Liver (tissue), 8 donors: ENCODE measurements at regions not wholly inside any gene's neighbourhood (a gene's known extent, or its start where the extent isn't known, plus 50 kb on each side); places are given as distances from the start of the nearest gene placed in this dataset.

Source experiments
- DNase-seq: peaks from one replicate; pipeline ENCODE4 v3.0.0-alpha.2; 2017; ENCODE audit warnings: low spot score
- H3K27ac ChIP-seq, 2 donors: one replicate each; pipeline ENCODE4 v1.7.0; 2013; ENCODE audit warnings: inconsistent platforms in 2 of 2, low read length in 2 of 2, control low read depth in 1 of 2, low read depth in 1 of 2, mild to moderate bottlenecking in 1 of 2
- H3K27me3 ChIP-seq, 4 donors: one replicate each; pipeline versions ENCODE4 v1.6.1 to v1.7.0; 2013; ENCODE audit warnings: low read length in 3 of 4, inconsistent platforms in 1 of 4, mild to moderate bottlenecking in 1 of 4, moderate library complexity in 1 of 4; ENCODE audit not compliant: control insufficient read depth in 4 of 4, insufficient read depth in 4 of 4
- H3K36me3 ChIP-seq, 4 donors: one replicate each; pipeline versions ENCODE4 v1.6.1 to v1.7.0; 2013; ENCODE audit warnings: low read length in 3 of 4, mild to moderate bottlenecking in 3 of 4, low read depth in 1 of 4, moderate library complexity in 1 of 4; ENCODE audit not compliant: control insufficient read depth in 4 of 4, insufficient read depth in 3 of 4
- H3K4me1 ChIP-seq, 4 donors: one replicate each; pipeline versions ENCODE4 v1.6.1 to v1.7.0; 2013; ENCODE audit warnings: low read length in 3 of 4, mild to moderate bottlenecking in 3 of 4, moderate library complexity in 1 of 4; ENCODE audit not compliant: control insufficient read depth in 4 of 4, insufficient read depth in 4 of 4
- H3K4me3 ChIP-seq, 3 donors: one replicate each; pipeline versions ENCODE4 v1.6.1 to v1.7.0; 2013; ENCODE audit warnings: low read length in 3 of 3, control low read depth in 1 of 3, low read depth in 1 of 3, mild to moderate bottlenecking in 1 of 3
- H3K9ac ChIP-seq, 2 donors: one replicate each; pipeline ENCODE4 v1.7.0; 2013; ENCODE audit warnings: low read length in 2 of 2, mild to moderate bottlenecking in 2 of 2, moderate library complexity in 2 of 2, control low read depth in 1 of 2, low read depth in 1 of 2
- H3K9me3 ChIP-seq, 4 donors: one replicate each; pipeline versions ENCODE4 v1.6.1 to v1.7.0; 2013; ENCODE audit warnings: low read length in 3 of 4; ENCODE audit not compliant: control insufficient read depth in 4 of 4
- EGR1 ChIP-seq, 2 donors: IDR thresholded peaks; 2 replicates each; pipeline ENCODE4 v1.6.1; 2016 to 2018; ENCODE audit warnings: antibody characterized with exemption in 2 of 2, low read depth in 2 of 2
- FOXA1 ChIP-seq: IDR thresholded peaks from 2 replicates; pipeline ENCODE4 v1.6.1; 2016; ENCODE audit warnings: antibody characterized with exemption
- FOXA2 ChIP-seq: IDR thresholded peaks from 2 replicates; pipeline ENCODE4 v1.6.1; 2016; ENCODE audit warnings: antibody characterized with exemption
- GABPA ChIP-seq, 2 donors: IDR thresholded peaks in 1 of 2; conservative IDR thresholded peaks in 1 of 2; 2 replicates each; pipeline ENCODE4 v1.6.1; 2016; ENCODE audit warnings: antibody characterized with exemption in 2 of 2, mild to moderate bottlenecking in 1 of 2, moderate library complexity in 1 of 2
- HNF4A ChIP-seq, 2 donors: conservative IDR thresholded peaks; 2 replicates each; pipeline ENCODE4 v1.6.1; 2016; ENCODE audit warnings: antibody characterized with exemption in 2 of 2, mild to moderate bottlenecking in 2 of 2
- HNF4G ChIP-seq: IDR thresholded peaks from 2 replicates; pipeline ENCODE4 v1.6.1; 2016; ENCODE audit warnings: antibody characterized with exemption
- JUND ChIP-seq, 2 donors: IDR thresholded peaks; 2 replicates each; pipeline ENCODE4 v1.6.1; 2016; ENCODE audit warnings: antibody characterized with exemption in 2 of 2
- NR2F2 ChIP-seq: IDR thresholded peaks from 2 replicates; pipeline ENCODE4 v1.6.1; 2016; ENCODE audit warnings: antibody characterized with exemption
- RAD21 ChIP-seq, 2 donors: IDR thresholded peaks; 2 replicates each; pipeline ENCODE4 v1.6.1; 2016; ENCODE audit warnings: antibody characterized with exemption in 2 of 2, mild to moderate bottlenecking in 2 of 2
- RXRA ChIP-seq, 2 donors: IDR thresholded peaks; 2 replicates each; pipeline ENCODE4 v1.6.1; 2017 to 2018; ENCODE audit warnings: antibody characterized with exemption in 2 of 2, mild to moderate bottlenecking in 1 of 2
- SP1 ChIP-seq: IDR thresholded peaks from 2 replicates; pipeline ENCODE4 v1.6.1; 2018; ENCODE audit warnings: antibody characterized with exemption, mild to moderate bottlenecking
- TAF1 ChIP-seq: conservative IDR thresholded peaks from 2 replicates; pipeline ENCODE4 v1.6.1; 2016; ENCODE audit warnings: antibody characterized with exemption, mild to moderate bottlenecking
- YY1 ChIP-seq: IDR thresholded peaks from 2 replicates; pipeline ENCODE4 v1.6.1; 2016; ENCODE audit warnings: antibody characterized with exemption, mild to moderate bottlenecking
- WGBS: extraction: QIAGEN DNeasy Blood & Tissue Kit; methylation state at CpG from one replicate; pipeline ENCODE4 v1.1.7; 2013; 5-methylcytosine and 5-hydroxymethylcytosine counted together
- TF ChIP-seq, protein P1 (sequence below): IDR thresholded peaks from 2 replicates; pipeline ENCODE4 v1.6.1; 2016; ENCODE audit warnings: antibody characterized with exemption
- TF ChIP-seq, protein P2 (sequence below): fragments of 150-350 bp; IDR thresholded peaks from 2 replicates; pipeline ENCODE4 v1.5.1; 2017; ENCODE audit warnings: improper control_type of control experiment, low read depth, low read length; ENCODE audit not compliant: missing input control
- TF ChIP-seq, protein P3 (sequence below): IDR thresholded peaks from 2 replicates; pipeline ENCODE4 v1.6.1; 2016; ENCODE audit warnings: antibody characterized with exemption
- TF ChIP-seq, protein P4 (sequence below): IDR thresholded peaks from 2 replicates; pipeline ENCODE4 v1.6.1; 2016; ENCODE audit warnings: antibody characterized with exemption, mild to moderate bottlenecking
- TF ChIP-seq, protein P5 (sequence below): IDR thresholded peaks from 2 replicates; pipeline ENCODE4 v1.6.1; 2016; ENCODE audit warnings: antibody characterized with exemption
- donor health status: healthy.
- donor health status: healthy.
- donor health status: healthy.
- donor health status: healthy.
- donor health status: healthy.

DNA sequence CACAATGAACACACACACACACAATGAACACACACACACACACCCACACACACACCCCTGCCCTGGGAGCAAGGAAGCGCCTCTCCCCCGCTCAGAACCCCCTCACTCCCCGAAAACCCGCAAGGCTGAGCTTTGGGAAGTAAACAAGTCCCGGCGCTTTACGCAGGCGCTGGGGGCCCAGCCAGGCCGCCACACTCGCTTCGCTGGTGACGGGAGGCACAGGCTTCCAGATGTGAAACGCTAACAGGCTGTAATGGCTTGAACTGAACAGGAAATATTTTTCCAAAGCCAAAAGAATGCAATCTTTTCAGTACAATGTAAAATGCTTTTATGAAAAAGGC, 122.7 kb upstream of the IGF1R start (continued):
- TF ChIP-seq TAF1, result no peak
- TF ChIP-seq EGR1 (IDR thresholded peaks at IDR 0.05; ENCODE audit: low read depth in 2 of 2), result no peak
- TF ChIP-seq FOXA1, result no peak
- TF ChIP-seq, protein P1, sequence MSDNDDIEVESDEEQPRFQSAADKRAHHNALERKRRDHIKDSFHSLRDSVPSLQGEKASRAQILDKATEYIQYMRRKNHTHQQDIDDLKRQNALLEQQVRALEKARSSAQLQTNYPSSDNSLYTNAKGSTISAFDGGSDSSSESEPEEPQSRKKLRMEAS, result no peak
- TF ChIP-seq YY1, result no peak
- no peak for TF ChIP-seq NR2F2
- TF ChIP-seq HNF4G, result no peak
- TF ChIP-seq RAD21 (IDR thresholded peaks at IDR 0.05), result no peak
- no peak for TF ChIP-seq JUND (IDR thresholded peaks at IDR 0.05)
- TF ChIP-seq, protein P2, sequence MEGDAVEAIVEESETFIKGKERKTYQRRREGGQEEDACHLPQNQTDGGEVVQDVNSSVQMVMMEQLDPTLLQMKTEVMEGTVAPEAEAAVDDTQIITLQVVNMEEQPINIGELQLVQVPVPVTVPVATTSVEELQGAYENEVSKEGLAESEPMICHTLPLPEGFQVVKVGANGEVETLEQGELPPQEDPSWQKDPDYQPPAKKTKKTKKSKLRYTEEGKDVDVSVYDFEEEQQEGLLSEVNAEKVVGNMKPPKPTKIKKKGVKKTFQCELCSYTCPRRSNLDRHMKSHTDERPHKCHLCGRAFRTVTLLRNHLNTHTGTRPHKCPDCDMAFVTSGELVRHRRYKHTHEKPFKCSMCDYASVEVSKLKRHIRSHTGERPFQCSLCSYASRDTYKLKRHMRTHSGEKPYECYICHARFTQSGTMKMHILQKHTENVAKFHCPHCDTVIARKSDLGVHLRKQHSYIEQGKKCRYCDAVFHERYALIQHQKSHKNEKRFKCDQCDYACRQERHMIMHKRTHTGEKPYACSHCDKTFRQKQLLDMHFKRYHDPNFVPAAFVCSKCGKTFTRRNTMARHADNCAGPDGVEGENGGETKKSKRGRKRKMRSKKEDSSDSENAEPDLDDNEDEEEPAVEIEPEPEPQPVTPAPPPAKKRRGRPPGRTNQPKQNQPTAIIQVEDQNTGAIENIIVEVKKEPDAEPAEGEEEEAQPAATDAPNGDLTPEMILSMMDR, result no peak

DNA sequence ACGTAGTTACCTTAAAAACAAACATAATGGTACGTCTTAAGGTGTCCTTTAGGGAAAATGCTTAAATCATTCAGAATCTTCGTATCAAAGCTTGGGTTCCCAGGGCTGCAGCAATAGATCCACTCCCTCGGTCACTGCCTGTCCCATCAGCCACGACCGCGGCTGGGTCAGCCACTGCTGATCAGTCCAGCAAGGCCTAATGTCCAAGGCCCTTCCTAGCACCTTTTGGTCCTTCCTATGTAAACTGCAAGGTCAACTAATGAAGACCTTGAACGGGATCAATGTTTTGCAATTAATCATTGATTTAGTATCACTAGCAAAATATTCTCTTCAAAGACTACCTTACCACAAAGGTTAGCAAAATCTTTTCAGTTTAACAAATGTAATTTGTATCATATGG, 122.2 kb upstream of the IGF1R start:
- 82% methylated on average over 8 of the region's 8 CpGs for WGBS
- Histone ChIP-seq H3K4me1 (no peaks in the 10 kb centered on the region), H3K27me3 (peaks cover 0 to 4% (median 0%) of the 10 kb centered on the region in 4 donors), H3K36me3 (no peaks in the 10 kb centered on the region), H3K9me3 (no peaks in the 10 kb centered on the region), H3K4me3 (no peak overlapping the region), H3K9ac (no peak overlapping the region), H3K27ac (no peak overlapping the region)
- TF ChIP-seq HNF4A (conservative IDR thresholded peaks at IDR 0.05) (no peak), GABPA (IDR thresholded peaks at IDR 0.05 in 1 of 2, conservative IDR thresholded peaks at IDR 0.05 in 1 of 2) (no peak), NR2F2 (no peak), SP1 (no peak), RAD21 (IDR thresholded peaks at IDR 0.05) (no peak), FOXA1 (no peak), RXRA (IDR thresholded peaks at IDR 0.05) (no peak), HNF4G (no peak), JUND (IDR thresholded peaks at IDR 0.05) (no peak), FOXA2 (no peak), EGR1 (IDR thresholded peaks at IDR 0.05; ENCODE audit: low read depth in 2 of 2) (no peak), YY1 (no peak), TAF1 (no peak)
- TF ChIP-seq, protein P1, result no peak
- TF ChIP-seq, protein P3, sequence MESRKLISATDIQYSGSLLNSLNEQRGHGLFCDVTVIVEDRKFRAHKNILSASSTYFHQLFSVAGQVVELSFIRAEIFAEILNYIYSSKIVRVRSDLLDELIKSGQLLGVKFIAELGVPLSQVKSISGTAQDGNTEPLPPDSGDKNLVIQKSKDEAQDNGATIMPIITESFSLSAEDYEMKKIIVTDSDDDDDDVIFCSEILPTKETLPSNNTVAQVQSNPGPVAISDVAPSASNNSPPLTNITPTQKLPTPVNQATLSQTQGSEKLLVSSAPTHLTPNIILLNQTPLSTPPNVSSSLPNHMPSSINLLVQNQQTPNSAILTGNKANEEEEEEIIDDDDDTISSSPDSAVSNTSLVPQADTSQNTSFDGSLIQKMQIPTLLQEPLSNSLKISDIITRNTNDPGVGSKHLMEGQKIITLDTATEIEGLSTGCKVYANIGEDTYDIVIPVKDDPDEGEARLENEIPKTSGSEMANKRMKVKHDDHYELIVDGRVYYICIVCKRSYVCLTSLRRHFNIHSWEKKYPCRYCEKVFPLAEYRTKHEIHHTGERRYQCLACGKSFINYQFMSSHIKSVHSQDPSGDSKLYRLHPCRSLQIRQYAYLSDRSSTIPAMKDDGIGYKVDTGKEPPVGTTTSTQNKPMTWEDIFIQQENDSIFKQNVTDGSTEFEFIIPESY, result no peak
- TF ChIP-seq, protein P2, result no peak
- TF ChIP-seq, protein P4, sequence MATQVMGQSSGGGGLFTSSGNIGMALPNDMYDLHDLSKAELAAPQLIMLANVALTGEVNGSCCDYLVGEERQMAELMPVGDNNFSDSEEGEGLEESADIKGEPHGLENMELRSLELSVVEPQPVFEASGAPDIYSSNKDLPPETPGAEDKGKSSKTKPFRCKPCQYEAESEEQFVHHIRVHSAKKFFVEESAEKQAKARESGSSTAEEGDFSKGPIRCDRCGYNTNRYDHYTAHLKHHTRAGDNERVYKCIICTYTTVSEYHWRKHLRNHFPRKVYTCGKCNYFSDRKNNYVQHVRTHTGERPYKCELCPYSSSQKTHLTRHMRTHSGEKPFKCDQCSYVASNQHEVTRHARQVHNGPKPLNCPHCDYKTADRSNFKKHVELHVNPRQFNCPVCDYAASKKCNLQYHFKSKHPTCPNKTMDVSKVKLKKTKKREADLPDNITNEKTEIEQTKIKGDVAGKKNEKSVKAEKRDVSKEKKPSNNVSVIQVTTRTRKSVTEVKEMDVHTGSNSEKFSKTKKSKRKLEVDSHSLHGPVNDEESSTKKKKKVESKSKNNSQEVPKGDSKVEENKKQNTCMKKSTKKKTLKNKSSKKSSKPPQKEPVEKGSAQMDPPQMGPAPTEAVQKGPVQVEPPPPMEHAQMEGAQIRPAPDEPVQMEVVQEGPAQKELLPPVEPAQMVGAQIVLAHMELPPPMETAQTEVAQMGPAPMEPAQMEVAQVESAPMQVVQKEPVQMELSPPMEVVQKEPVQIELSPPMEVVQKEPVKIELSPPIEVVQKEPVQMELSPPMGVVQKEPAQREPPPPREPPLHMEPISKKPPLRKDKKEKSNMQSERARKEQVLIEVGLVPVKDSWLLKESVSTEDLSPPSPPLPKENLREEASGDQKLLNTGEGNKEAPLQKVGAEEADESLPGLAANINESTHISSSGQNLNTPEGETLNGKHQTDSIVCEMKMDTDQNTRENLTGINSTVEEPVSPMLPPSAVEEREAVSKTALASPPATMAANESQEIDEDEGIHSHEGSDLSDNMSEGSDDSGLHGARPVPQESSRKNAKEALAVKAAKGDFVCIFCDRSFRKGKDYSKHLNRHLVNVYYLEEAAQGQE, result no peak
- TF ChIP-seq, protein P5, sequence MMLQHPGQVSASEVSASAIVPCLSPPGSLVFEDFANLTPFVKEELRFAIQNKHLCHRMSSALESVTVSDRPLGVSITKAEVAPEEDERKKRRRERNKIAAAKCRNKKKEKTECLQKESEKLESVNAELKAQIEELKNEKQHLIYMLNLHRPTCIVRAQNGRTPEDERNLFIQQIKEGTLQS, result no peak
- no peak for DNase-seq
